CD14-positive monocyte (primary cell): ENCODE measurements at regions not wholly inside any gene's neighbourhood (a gene's known extent, or its start where the extent isn't known, plus 50 kb on each side); places are given as distances from the start of the nearest gene placed in this dataset.

ENCODE experiments used
- DNase-seq, 3 donors: peaks; one replicate each; pipeline ENCODE4 v3.0.0-alpha.2; 2011 to 2022
- H2AFZ ChIP-seq: 2 replicates; pipeline ENCODE4 v1.6.0; 2012; ENCODE audit warnings: mild to moderate bottlenecking, low read depth, low read length, inconsistent platforms; ENCODE audit not compliant: insufficient read depth, poor library complexity, severe bottlenecking
- H3K27ac ChIP-seq, 2 donors: 1 replicate in 1 of 2; 2 replicates in 1 of 2; pipeline ENCODE4 v1.5.1; 2012 to 2013; ENCODE audit warnings: low read length in 2 of 2, control low read depth in 1 of 2, inconsistent platforms in 1 of 2, low read depth in 1 of 2, mild to moderate bottlenecking in 1 of 2
- H3K27me3 ChIP-seq, 2 donors: one replicate each; pipeline versions ENCODE4 v1.6.0 to v1.6.1; 2011 to 2013; ENCODE audit warnings: low read length in 2 of 2; ENCODE audit not compliant: control insufficient read depth in 2 of 2, insufficient read depth in 2 of 2
- H3K36me3 ChIP-seq, 2 donors: replicated peaks in 1 of 2; 1 replicate in 1 of 2; 2 replicates in 1 of 2; pipeline versions ENCODE4 v1.5.1 to v1.6.1; 2012 to 2013; ENCODE audit warnings: low read length in 2 of 2, control low read depth in 1 of 2, inconsistent platforms in 1 of 2, mild to moderate bottlenecking in 1 of 2; ENCODE audit not compliant: insufficient read depth in 2 of 2, control insufficient read depth in 1 of 2
- H3K4me1 ChIP-seq, 2 donors: 1 replicate in 1 of 2; 2 replicates in 1 of 2; pipeline versions ENCODE4 v1.5.1 to v1.6.1; 2012 to 2013; ENCODE audit warnings: low read length in 2 of 2, control low read depth in 1 of 2, inconsistent platforms in 1 of 2, mild to moderate bottlenecking in 1 of 2, moderate library complexity in 1 of 2; ENCODE audit not compliant: insufficient read depth in 2 of 2, control insufficient read depth in 1 of 2
- H3K4me2 ChIP-seq: replicated peaks from 2 replicates; pipeline ENCODE3; 2012; ENCODE audit warnings: low read length, moderate library complexity, mild to moderate bottlenecking; ENCODE audit not compliant: poor library complexity, severe bottlenecking; ENCODE audit errors: extremely low read depth
- H3K4me3 ChIP-seq, 3 experiments: fragments of 200-600 bp in 1 of 3; sonication (generic) in 1 of 3; replicated peaks in 1 of 3; 1 replicate in 2 of 3; 2 replicates in 1 of 3; pipeline ENCODE4 v1.5.1; 2011 to 2013; ENCODE audit warnings: low read length in 3 of 3, mild to moderate bottlenecking in 3 of 3, control low read depth in 2 of 3, low read depth in 2 of 3, inconsistent platforms in 1 of 3, moderate library complexity in 1 of 3
- H3K79me2 ChIP-seq: 2 replicates; pipeline ENCODE4 v1.6.0; 2012; ENCODE audit warnings: mild to moderate bottlenecking, control low read depth, inconsistent platforms, low read length, moderate library complexity; ENCODE audit not compliant: insufficient read depth
- H3K9ac ChIP-seq: 2 replicates; pipeline ENCODE4 v1.6.0; 2017; ENCODE audit warnings: low read length, mild to moderate bottlenecking; ENCODE audit not compliant: insufficient read depth, poor library complexity, severe bottlenecking
- H3K9me3 ChIP-seq, 2 donors: replicated peaks in 1 of 2; 1 replicate in 1 of 2; 2 replicates in 1 of 2; pipeline versions ENCODE4 v1.5.1 to v1.6.1; 2012 to 2013; ENCODE audit warnings: low read length in 2 of 2, control low read depth in 1 of 2; ENCODE audit not compliant: control insufficient read depth in 1 of 2, insufficient read depth in 1 of 2
- H4K20me1 ChIP-seq: 2 replicates; pipeline ENCODE4 v1.6.0; 2012; ENCODE audit warnings: mild to moderate bottlenecking, low read length, control low read depth, moderate library complexity; ENCODE audit not compliant: insufficient read depth
- H3K27ac Mint-ChIP-seq, 7 donors: one replicate each; pipeline ENCODE4 v1.8.0; 2020; ENCODE audit warnings: mild to moderate bottlenecking in 7 of 7, mixed read lengths in 7 of 7, moderate library complexity in 6 of 7, inconsistent platforms in 2 of 7
- H3K27me3 Mint-ChIP-seq, 3 donors: one replicate each; pipeline ENCODE4 v1.8.0; 2021 to 2022; ENCODE audit warnings: low read depth in 3 of 3, mild to moderate bottlenecking in 3 of 3, mixed read lengths in 3 of 3, moderate library complexity in 3 of 3, inconsistent platforms in 1 of 3
- H3K36me3 Mint-ChIP-seq, 2 donors: one replicate each; pipeline ENCODE4 v1.8.0; 2020; ENCODE audit warnings: mixed read lengths in 2 of 2, inconsistent platforms in 1 of 2, mild to moderate bottlenecking in 1 of 2
- H3K4me1 Mint-ChIP-seq: one replicate; pipeline ENCODE4 v1.8.0; 2020; ENCODE audit warnings: mild to moderate bottlenecking, mixed read lengths
- H3K4me3 Mint-ChIP-seq, 2 donors: one replicate each; pipeline ENCODE4 v1.8.0; 2020; ENCODE audit warnings: mild to moderate bottlenecking in 2 of 2, mixed read lengths in 2 of 2, moderate library complexity in 1 of 2
- H3K9me3 Mint-ChIP-seq, 7 donors: one replicate each; pipeline ENCODE4 v1.8.0; 2020 to 2022; ENCODE audit warnings: mixed read lengths in 7 of 7, mild to moderate bottlenecking in 6 of 7, moderate library complexity in 6 of 7, inconsistent platforms in 2 of 7
- CTCF ChIP-seq: fragments of 200-600 bp; IDR thresholded peaks from one replicate; pipeline ENCODE4 v1.8.0; 2022; ENCODE audit warnings: antibody characterized with exemption, mild to moderate bottlenecking
- WGBS: methylation state at CpG from one replicate; pipeline ENCODE4 v1.1.5; 2013; ENCODE audit warnings: missing lambda C conversion rate; ENCODE audit not compliant: insufficient coverage; 5-methylcytosine and 5-hydroxymethylcytosine counted together
- intact Hi-C, 2 donors: fragments of 100-400 bp; cut with micrococcal nuclease; formaldehyde crosslinking; loops; one replicate each; pipeline versions ENCODE4 v1.15.0 to v1.15.1; 2023

DNA sequence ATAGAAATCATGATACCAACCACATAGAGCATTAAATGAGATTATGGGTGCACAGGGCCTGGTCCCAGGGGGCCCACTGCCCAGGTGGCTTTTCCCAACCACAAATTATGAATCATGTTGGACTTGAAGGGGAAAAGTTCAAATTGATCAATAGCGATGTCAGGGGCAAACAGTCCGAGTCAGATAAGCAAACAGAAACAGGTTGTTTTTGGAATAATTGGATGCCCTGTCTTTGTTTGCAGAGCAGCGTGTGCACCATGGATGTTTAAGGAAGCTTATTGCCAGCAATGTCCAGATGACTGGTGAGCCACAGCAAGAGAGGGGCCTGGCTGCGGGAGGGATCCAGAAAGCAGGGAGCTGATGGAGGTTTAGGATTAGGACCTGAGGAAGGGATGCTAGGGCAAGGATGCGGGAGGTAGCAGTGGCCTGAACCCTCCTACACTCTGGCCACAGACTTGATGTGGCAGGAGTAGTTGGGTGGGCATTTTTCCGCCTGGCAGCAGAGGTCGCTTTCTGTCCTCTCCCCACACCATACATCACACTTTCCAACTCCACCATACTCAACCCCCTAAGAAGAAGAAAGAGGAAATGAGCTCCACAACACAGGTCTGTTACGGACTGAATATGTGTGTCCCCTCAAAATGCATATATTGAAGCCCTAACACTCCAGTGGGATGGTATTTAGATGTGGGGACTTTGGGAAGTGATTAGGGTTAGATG, 266.4 kb upstream of the RPL38 start:
- no peak for DNase-seq
- no peaks in the 10 kb centered on the region for H4K20me1 ChIP-seq
- intact Hi-C loops: no loop called here
- H3K27me3 ChIP-seq: peaks cover 0 to 3% of the 10 kb centered on the region in 2 donors
- H3K4me3 ChIP-seq: no peak overlapping the region
- Mint-ChIP-seq H3K36me3 (no peaks in the 10 kb centered on the region), H3K4me3 (no peak overlapping the region), H3K27me3 (peaks cover 1 to 18% (median 9%) of the 10 kb centered on the region in 3 donors), H3K27ac (no peak overlapping the region), H3K4me1 (peaks cover 3% of the 10 kb centered on the region), H3K9me3 (peaks cover 0 to 2% (median 0%) of the 10 kb centered on the region in 7 donors)
- no peak overlapping the region for H3K9ac ChIP-seq
- H3K79me2 ChIP-seq: no peaks in the 10 kb centered on the region
- no peak overlapping the region for H3K27ac ChIP-seq
- no peak overlapping the region for H3K4me2 ChIP-seq
- WGBS: 94% methylated on average over 3 of the region's 8 CpGs
- no peaks in the 10 kb centered on the region for H3K4me1 ChIP-seq
- H3K9me3 ChIP-seq: no peaks in the 10 kb centered on the region
- H2AFZ ChIP-seq: no peak overlapping the region
- no peak for TF ChIP-seq CTCF
- no peaks in the 10 kb centered on the region for H3K36me3 ChIP-seq

DNA sequence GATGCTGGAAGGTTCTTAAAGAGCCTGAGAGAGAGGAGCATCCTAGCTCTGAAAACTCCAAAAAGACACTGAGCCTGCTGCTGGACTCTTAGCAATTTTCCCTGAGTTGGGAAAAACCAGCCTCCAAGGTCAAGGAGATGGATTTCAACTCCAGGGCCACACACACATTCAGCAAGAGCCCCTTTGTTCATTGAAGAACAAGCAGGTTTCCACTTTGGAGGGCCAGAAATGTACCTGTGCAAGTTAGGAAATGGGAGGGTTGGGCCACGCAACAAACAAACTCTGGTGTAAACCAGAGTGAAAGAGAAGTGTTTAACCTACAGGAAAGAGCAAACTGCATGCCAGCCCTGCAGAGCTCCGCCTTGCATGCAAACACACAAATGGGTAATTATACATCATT, 264.8 kb upstream of the RPL38 start:
- DNase-seq: no peak
- peaks cover 2 to 18% (median 8%) of the 10 kb centered on the region in 3 donors for H3K27me3 Mint-ChIP-seq
- Histone ChIP-seq H3K4me3 (no peak overlapping the region), H4K20me1 (no peaks in the 10 kb centered on the region), H3K9ac (no peak overlapping the region), H3K9me3 (no peaks in the 10 kb centered on the region), H3K79me2 (no peaks in the 10 kb centered on the region), H3K4me2 (no peak overlapping the region), H3K4me1 (no peaks in the 10 kb centered on the region), H2AFZ (no peak overlapping the region), H3K27me3 (peaks cover 0 to 3% of the 10 kb centered on the region in 2 donors), H3K36me3 (no peaks in the 10 kb centered on the region), H3K27ac (no peak overlapping the region)
- H3K27ac Mint-ChIP-seq: no peak overlapping the region
- intact Hi-C loops: no loop called here
- peaks cover 3% of the 10 kb centered on the region for H3K4me1 Mint-ChIP-seq
- no peak overlapping the region for H3K4me3 Mint-ChIP-seq
- no peak for TF ChIP-seq CTCF
- no peaks in the 10 kb centered on the region for H3K36me3 Mint-ChIP-seq
- WGBS: 100% methylated on average over 1 of the region's 2 CpGs
- peaks cover 0 to 2% (median 0%) of the 10 kb centered on the region in 7 donors for H3K9me3 Mint-ChIP-seq
